GM18508 (cell line): ENCODE measurements at regions not wholly inside any gene's neighbourhood (a gene's known extent, or its start where the extent isn't known, plus 50 kb on each side); places are given as distances from the start of the nearest gene placed in this dataset.

Experiments
- ATAC-seq: cut with Tn5 transposase; IDR thresholded peaks from one replicate; pipeline ENCODE4 v1.9.1; 2021; ENCODE audit warnings: moderate number of reproducible peaks; ENCODE audit not compliant: insufficient read depth, unreplicated experiment

GRCh38 chr5:57710126-57710525, 227.5 kb upstream of the ACTBL2 start:
- no peak for ATAC-seq

- no peak for ATAC-seq
These were observed 223.2 kb upstream of the ACTBL2 start for GRCh38 chr5:57705769-57706168.

DNA sequence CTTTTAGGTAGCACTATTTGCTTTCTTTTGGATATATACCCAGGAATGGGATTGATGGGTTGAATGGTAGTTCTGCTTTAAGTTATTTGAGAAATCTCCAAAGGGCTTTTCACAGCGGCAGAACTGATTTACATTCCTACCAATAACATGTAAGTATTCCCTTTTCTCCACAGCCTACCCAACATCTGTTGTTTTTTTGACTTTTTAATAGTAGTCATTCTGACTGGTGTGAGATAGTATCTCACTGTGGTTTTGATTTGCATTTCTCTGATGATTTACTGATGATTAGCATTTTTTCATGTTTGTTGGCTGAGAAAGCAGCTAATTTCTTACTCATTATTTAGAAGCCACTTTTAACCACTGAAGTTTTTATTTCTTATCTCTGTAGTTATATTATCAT, 221.1 kb upstream of the ACTBL2 start:
- ATAC-seq = no peak

DNA sequence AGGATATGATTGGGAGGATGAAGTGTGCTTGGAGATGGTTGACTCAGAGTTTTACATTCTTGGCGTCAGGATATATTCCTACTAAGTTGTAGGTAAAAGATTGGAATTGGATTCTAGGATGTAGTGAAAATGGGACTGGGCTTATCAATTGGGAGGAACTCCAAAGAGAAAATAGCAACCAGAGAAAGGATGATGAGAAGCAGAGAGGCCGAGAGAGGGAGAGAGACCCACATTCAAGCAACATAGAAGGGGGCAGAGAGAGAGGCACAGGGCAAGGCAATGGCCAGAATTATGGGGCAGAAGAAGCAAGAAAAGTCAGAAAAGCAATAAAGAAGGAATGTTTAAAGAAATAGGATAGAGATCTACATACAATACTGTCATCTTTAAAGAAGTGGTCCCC, 217.9 kb upstream of the ACTBL2 start:
- ATAC-seq = no peak

DNA sequence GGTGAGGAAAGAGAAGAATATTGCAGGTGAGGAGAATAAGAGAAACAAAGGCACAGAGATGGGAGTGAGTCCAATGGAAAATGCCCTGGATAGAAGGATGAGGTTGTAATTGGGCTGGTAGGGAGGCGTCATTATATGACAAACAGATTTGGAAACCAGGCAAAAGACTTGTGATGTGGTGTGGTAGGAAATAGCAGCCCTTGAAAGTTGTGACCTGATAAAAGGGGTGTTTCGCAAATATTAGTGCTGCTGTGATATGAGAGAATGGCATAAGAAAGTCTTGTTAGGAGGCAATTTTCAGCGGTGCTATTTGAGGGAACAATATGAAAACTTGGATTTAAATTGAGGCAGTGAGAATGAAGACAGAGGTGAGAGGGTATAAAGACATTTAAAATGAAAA, 217.5 kb upstream of the ACTBL2 start:
- no peak for ATAC-seq

GRCh38 chr5:57698802-57699201, 216.2 kb upstream of the ACTBL2 start:
- no peak for ATAC-seq

GRCh38 chr5:57698086-57698485, 215.5 kb upstream of the ACTBL2 start:
- no peak for ATAC-seq

GRCh38 chr5:57696825-57697570, 214.4 kb upstream of the ACTBL2 start:
- no peak for ATAC-seq

DNA sequence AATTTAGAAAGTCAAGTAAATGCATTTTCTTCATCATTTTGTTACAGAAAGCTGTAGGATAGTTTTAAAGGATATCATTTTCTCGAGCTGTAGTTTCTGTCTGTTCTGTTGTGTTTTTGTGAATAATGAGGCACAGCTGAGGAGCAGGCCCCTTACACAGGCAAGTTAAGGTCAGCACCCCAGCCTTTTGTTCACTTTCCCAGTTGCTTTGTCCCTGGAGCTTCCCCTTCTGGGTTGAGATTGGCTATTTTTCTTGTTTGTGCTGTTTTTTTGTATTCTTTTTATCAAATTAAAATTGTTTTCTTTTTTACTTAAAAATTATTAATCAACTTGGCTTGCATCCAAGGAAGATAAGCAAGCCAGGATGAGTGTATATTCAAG, 213.8 kb upstream of the ACTBL2 start:
- no peak for ATAC-seq

GRCh38 chr5:57695706-57696388, 213.2 kb upstream of the ACTBL2 start:
- ATAC-seq = no peak

DNA sequence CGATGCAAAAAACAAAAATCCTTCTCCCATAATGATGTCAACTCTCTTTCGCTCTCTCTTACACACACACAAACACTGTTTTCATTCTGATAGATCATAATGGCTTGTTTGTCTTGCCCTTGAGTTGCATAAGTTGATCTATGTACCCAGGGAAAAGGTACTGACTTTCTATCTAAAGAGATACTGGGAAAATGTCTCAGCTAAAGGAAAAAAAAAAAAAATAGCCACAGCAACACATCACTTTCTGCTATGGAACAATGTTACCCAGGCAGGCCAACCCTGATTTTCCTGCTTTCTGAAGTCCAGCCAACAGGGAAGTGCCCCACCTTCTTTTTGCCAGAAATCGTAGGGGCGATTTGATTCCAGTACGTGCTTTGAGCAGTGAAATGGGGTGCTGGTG, 212.6 kb upstream of the ACTBL2 start:
- ATAC-seq = no peak

DNA sequence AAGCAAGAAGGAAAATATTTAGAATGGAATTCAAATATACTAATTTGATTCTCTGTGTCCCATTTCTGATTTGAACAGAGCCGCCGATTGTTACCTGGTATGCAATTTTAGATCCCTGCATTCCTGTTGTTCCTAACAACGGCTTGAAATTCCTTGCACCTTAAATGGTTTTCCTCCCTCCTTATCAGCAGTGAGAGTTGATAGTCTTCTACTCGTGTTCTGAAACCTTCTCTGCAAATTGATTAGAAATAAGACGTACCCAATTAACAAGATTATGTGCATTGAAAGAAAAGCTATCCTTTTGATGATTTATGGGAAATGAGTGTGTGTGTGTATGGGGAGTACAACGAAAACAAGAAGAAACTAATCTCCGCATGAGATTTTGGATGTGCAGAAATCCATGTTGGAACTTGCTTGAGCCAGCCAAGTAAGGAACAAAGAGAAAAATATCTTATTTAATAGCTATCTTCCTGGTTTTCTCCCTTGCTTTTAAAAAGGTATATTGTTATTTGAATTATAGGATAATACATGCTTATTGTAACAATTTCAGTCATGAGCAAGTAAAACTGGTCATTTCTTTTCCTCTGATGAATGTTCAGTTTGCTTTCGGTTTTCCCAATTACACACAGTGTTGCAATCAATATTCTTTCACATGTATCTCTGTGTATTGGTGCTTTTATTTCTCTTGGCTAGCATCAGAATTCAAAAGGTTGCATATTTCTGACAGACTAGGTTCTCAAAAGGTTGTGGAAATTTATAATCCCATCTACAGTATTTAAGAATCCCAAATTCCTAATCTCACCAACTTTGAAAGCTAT, 211.1 kb upstream of the ACTBL2 start:
- no peak for ATAC-seq

DNA sequence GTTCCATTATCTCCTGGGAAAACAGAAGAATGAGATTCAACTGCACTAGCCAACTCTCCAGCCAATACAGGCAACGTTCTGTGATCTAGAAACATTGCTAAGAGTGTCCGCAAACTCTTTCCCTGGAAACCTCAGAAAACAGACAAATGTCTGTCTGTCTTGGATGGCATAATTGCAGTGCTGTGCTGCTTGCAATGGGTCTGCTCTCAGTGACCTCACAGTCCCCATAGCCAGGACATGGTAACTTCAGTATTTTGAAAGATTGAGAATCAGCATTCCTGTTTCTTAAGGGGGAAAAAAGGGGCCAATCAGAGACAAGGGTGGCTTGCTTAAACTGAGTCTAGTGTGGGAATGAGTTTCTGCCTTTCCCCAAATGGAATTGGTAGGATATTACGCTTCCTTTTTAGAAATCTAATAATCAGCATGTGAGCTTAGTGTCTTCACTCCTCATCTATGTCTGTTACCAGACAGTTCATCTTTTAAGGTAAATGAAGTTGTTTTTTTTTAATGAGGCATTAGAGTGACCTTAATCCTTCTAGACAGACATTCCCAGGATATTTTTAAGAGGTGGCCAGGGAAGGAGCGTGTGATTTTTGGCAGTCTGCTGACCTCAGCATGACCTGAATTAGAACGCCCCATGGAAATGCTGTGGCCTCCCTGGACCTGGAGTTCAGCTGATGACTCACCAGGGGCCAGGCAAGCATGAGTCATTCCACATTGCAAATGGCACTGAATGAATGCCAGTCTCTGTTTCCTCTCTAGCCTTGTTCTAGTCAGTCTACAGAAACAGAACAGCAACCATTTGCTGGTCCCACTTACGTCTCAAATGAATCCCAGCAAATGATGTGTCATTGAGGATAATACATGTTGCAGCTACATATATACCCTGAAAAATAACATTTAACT, 210.2 kb upstream of the ACTBL2 start:
- no peak for ATAC-seq

DNA sequence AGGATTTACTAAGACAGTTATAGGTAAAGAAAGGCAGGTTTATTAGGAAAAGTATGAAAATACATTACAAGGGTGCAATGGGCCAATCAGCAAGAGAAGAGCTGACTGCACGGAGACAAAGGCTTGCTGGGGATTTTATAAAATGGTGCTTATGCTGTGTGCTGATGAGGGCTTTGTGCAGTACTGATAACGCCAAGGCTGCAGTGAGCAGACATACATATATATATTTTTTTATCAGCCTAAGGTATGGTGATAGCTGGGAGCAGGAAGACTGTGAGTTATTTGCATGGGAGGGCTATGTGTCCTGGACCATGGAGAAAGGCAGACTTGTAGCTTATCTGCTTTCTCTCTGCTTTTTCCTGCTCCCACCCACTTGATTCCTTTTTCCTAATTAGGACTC, 208.1 kb upstream of the ACTBL2 start:
- ATAC-seq = no peak

DNA sequence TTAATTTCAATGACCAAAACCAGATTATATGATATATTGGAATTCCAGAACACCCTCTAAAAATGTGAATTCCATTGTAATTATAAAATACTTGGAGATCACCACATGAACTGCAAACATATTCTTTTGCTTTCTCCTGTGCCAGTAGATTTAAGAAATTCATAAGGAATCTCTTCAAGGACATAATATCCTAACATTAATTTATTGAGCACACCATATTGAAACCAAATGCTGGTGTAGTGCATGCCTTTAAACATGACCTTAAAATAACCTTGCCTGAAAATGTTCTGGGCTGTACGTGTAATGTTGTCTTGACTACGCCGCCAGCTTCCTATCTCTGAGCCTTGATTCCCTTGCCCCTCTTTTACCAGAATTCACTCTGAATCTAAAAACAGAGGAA, 205.0 kb upstream of the ACTBL2 start:
- ATAC-seq = no peak

- ATAC-seq = no peak
These were observed 203.1 kb upstream of the ACTBL2 start for GRCh38 chr5:57685516-57686255.

GRCh38 chr5:57684299-57684702, 201.7 kb upstream of the ACTBL2 start:
- ATAC-seq = no peak

- no peak for ATAC-seq
These were observed 200.5 kb upstream of the ACTBL2 start for GRCh38 chr5:57683036-57683630.

- ATAC-seq = no peak
These were observed 199.3 kb upstream of the ACTBL2 start for GRCh38 chr5:57681942-57682341.
